GM20000 (cell line): ENCODE measurements at regions not wholly inside any gene's neighbourhood (a gene's known extent, or its start where the extent isn't known, plus 50 kb on each side); places are given as distances from the start of the nearest gene placed in this dataset.

Source experiments
- DNase-seq: peaks from one replicate; pipeline ENCODE4 v3.0.0; 2012; ENCODE audit warnings: low spot score
- TF ChIP-seq, protein P1 (sequence below): IDR thresholded peaks from 2 replicates; pipeline ENCODE4 v1.5.1; 2012; ENCODE audit warnings: mild to moderate bottlenecking, control low read depth; ENCODE audit errors: extremely low read depth, missing control alignments

GRCh38 chr4:141415651-141416050, 195.0 kb downstream of the ZNF330 start:
- DNase-seq, result no peak
- TF ChIP-seq, protein P1, sequence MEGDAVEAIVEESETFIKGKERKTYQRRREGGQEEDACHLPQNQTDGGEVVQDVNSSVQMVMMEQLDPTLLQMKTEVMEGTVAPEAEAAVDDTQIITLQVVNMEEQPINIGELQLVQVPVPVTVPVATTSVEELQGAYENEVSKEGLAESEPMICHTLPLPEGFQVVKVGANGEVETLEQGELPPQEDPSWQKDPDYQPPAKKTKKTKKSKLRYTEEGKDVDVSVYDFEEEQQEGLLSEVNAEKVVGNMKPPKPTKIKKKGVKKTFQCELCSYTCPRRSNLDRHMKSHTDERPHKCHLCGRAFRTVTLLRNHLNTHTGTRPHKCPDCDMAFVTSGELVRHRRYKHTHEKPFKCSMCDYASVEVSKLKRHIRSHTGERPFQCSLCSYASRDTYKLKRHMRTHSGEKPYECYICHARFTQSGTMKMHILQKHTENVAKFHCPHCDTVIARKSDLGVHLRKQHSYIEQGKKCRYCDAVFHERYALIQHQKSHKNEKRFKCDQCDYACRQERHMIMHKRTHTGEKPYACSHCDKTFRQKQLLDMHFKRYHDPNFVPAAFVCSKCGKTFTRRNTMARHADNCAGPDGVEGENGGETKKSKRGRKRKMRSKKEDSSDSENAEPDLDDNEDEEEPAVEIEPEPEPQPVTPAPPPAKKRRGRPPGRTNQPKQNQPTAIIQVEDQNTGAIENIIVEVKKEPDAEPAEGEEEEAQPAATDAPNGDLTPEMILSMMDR, result no peak

DNA sequence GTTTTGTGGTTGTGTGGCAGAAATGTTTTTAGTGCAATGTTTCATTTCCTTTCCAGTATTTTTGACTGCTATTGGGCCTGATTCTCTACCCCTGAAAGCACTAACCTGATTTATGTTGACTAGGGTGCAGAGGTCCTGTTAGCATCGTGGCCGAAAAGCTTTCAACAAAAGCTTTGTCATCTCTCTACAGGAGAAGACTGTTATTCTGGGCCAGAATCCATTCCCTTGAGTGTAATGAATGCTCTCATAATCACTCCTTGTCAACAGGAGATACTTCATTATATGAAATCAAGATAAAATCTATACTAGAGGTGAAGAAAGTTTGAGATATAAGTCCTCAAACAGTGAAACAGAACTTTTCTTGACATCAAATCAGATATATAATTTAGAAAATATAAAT, 195.5 kb downstream of the ZNF330 start:
- no peak for DNase-seq
- TF ChIP-seq, protein P1, result no peak

DNA sequence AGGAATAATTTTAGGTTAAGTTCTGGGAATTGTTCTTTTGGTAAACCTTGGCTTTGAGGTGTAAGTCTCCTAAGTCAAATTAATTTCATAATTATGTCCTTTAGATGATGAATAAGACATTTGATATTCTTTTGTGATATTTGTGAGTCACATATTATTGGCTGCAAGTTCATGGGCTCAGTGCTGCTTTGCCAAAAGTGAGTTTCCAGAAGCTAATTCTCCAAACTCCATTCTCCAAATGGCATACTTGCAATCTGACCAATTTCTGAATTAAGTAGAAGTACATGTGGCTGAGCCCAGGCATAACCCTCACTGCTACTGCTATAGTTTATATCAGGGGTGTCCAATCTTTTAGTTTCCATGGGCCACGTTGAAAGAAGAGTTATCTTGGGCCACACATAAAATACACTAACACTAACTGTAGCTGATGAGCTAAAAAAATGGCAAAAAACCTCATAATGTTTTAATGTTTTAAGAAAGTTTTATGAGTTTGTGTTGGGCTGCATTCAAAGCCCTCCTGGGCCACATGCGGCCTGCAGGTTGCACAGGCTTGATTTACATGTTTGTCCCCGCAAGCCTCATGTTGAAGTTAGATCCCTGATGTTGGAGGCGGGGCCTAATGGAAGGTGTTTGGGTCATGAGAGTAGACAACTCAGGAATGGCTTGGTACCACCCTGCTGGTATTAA, 196.1 kb downstream of the ZNF330 start:
- DNase-seq, result no peak
- TF ChIP-seq, protein P1, result no peak

DNA sequence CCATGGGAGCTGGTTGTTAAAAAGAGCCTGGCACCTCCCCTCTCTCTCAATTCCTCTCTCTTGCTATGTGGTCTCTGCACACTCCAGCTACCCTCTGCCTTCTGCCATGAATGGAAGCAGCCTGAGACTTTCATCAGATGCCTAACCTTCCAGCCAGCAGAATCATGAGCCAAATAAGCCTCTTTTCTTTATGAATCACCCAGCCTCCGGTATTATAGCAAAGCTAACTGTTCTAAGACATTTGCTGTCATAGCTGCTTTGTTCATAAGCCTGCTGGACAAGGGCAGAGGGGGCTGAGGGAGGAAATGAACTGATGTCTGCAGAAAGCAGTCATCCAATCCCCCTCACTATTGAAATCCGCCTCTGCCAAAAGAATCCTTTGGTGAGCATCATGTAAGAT, 196.7 kb downstream of the ZNF330 start:
- TF ChIP-seq, protein P1, result no peak
- no peak for DNase-seq

GRCh38 chr4:141425124-141425523, 204.4 kb downstream of the ZNF330 start:
- DNase-seq, result no peak
- TF ChIP-seq, protein P1, result no peak

DNA sequence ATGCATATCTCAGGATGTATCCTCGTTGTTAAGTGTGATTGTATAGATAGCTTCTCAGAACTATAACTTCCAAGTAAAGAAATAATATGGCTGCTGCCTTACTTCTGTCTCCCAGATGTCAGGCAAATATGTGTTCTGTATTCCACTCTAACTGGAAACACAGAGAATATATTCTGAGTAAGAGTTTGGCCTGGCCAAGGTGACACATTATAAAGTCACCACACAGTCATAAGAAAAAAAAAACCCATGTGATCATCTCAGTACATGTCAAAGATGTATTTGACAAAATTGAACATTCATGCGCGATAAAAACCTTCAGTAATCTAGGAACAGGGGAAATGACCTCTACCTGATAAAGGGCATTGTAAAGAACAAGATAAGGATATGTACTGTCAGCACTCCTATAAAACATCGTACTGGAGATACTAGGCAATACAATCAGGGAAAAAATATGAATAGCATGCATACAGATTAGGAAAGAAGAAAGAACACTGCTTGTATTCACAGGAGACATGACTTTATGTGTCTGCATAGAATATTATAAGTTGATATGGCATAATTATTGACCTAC, 207.1 kb downstream of the ZNF330 start:
- TF ChIP-seq, protein P1, result no peak

GRCh38 chr4:141429933-141430332, 206.4 kb upstream of the IL15 start:
- DNase-seq, result no peak
- TF ChIP-seq, protein P1, result no peak

More for the DNA sequence above, 207.1 kb downstream of the ZNF330 start:
- DNase-seq, result no peak
